ENCODE measurements at regions not wholly inside any gene's neighbourhood (a gene's known extent, or its start where the extent isn't known, plus 50 kb on each side); places are given as distances from the start of the nearest gene placed in this dataset.

- TF ChIP-seq CTCF (IDR thresholded peaks at IDR 0.05): no peak
- no peak for TF ChIP-seq POLR2A (IDR thresholded peaks at IDR 0.05)
Observed at GRCh38 chr11:80958361-80958760, 1517.5 kb upstream of the TENM4 start.

All from heart left ventricle (tissue), 13 donors.